ENCODE measurements at regions not wholly inside any gene's neighbourhood (a gene's known extent, or its start where the extent isn't known, plus 50 kb on each side); places are given as distances from the start of the nearest gene placed in this dataset.

GRCh38 chr9:73527521-73527920, 375.9 kb downstream of the ANXA1 start:
- Histone ChIP-seq H3K36me3 (no peaks in the 10 kb centered on the region), H3K27me3 (no peaks in the 10 kb centered on the region), H3K27ac (no peak overlapping the region), H3K9me3 (no peaks in the 10 kb centered on the region), H3K4me3 (no peak overlapping the region), H3K4me1 (no peaks in the 10 kb centered on the region)
- DNase-seq (no peak), ATAC-seq (no peak)
- TF ChIP-seq, protein P1, sequence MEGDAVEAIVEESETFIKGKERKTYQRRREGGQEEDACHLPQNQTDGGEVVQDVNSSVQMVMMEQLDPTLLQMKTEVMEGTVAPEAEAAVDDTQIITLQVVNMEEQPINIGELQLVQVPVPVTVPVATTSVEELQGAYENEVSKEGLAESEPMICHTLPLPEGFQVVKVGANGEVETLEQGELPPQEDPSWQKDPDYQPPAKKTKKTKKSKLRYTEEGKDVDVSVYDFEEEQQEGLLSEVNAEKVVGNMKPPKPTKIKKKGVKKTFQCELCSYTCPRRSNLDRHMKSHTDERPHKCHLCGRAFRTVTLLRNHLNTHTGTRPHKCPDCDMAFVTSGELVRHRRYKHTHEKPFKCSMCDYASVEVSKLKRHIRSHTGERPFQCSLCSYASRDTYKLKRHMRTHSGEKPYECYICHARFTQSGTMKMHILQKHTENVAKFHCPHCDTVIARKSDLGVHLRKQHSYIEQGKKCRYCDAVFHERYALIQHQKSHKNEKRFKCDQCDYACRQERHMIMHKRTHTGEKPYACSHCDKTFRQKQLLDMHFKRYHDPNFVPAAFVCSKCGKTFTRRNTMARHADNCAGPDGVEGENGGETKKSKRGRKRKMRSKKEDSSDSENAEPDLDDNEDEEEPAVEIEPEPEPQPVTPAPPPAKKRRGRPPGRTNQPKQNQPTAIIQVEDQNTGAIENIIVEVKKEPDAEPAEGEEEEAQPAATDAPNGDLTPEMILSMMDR (IDR thresholded peaks at IDR 0.05) = no peak
- intact Hi-C loops (cut with DNase I) = no loop called here

DNA sequence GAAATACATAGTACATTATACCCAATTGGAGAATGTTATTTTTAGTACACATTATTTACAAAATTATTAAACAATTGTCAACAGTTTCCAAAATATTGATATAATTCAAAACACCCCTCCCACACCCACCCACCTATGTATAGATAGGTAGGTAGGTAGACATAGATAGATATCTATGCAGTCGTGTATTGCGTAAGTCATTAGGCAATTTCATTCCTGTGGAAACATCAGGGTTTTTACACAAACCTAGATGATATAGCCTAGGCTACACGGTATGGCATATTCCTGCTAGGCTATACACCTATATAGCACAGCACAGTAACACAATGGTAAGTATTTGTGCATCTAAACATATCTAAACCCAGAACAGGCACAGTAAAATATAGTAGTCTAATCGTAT, 377.3 kb downstream of the ANXA1 start:
- H3K36me3 ChIP-seq = no peaks in the 10 kb centered on the region
- no peaks in the 10 kb centered on the region for H3K27me3 ChIP-seq
- no peaks in the 10 kb centered on the region for H3K4me1 ChIP-seq
- H3K9me3 ChIP-seq = no peaks in the 10 kb centered on the region
- ATAC-seq (no peak), DNase-seq (no peak)
- intact Hi-C loops (cut with DNase I) = no loop called here
- no peak overlapping the region for H3K27ac ChIP-seq
- TF ChIP-seq, protein P1 (IDR thresholded peaks at IDR 0.05) = no peak
- H3K4me3 ChIP-seq = no peak overlapping the region

DNA sequence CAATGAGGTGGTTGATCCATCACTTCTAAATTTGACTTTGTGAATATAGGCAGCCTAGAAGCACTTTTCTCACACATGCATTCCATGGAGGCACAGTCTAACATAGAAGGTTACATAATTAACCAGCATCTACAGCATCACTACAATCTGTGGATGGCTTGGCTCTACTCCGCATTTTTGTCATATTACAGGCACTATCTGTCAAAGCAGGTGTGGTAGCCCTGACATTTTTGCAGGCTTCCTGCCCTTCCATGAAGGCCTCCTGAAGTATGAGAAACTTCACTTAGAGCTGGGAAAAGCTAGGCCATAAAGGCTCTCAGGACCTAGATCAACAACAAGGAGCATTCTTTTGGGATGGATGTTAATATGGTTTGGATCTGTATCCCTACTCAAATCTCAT, 378.0 kb downstream of the ANXA1 start:
- no peaks in the 10 kb centered on the region for H3K4me1 ChIP-seq
- no peak overlapping the region for H3K27ac ChIP-seq
- no peak overlapping the region for H3K4me3 ChIP-seq
- TF ChIP-seq, protein P1 (IDR thresholded peaks at IDR 0.05) = no peak
- no peak for DNase-seq
- no peaks in the 10 kb centered on the region for H3K36me3 ChIP-seq
- H3K9me3 ChIP-seq = no peaks in the 10 kb centered on the region
- ATAC-seq = no peak
- intact Hi-C loops (cut with DNase I) = no loop called here
- H3K27me3 ChIP-seq = no peaks in the 10 kb centered on the region

DNA sequence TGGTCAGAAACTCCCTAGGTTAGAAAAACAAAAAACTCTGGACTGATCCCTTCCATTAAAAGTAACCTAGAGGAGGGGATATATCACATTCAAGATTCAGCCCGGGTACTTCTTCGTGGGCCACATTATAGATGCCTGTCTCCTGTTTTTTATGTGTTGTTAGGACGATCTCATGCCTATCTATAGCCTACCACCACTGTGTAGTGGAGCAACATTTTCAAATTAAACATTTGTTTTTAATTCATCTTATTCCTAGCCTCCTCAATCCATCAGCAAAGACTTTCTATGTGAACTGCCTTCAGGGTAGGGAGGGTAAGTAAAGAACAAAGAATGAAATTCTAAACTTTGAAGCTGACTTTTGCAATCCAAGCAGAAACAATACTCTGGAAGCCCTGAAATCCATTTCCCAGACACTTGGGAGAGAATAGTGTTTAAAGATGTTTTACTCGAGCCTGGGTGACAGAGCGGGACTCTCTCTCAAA, 379.4 kb downstream of the ANXA1 start:
- Histone ChIP-seq H3K4me3 (no peak overlapping the region), H3K4me1 (no peaks in the 10 kb centered on the region), H3K9me3 (no peaks in the 10 kb centered on the region), H3K27ac (no peak overlapping the region), H3K36me3 (no peaks in the 10 kb centered on the region), H3K27me3 (no peaks in the 10 kb centered on the region)
- DNase-seq (no peak), ATAC-seq (no peak)
- TF ChIP-seq, protein P1 (IDR thresholded peaks at IDR 0.05) = no peak
- intact Hi-C loops (cut with DNase I) = no loop called here

GRCh38 chr9:73531658-73532057, 380.0 kb downstream of the ANXA1 start:
- TF ChIP-seq, protein P1 (IDR thresholded peaks at IDR 0.05) = no peak
- Histone ChIP-seq H3K36me3 (no peaks in the 10 kb centered on the region), H3K4me3 (no peak overlapping the region), H3K27ac (no peak overlapping the region), H3K27me3 (no peaks in the 10 kb centered on the region), H3K4me1 (no peaks in the 10 kb centered on the region), H3K9me3 (no peaks in the 10 kb centered on the region)
- DNase-seq = no peak
- no peak for ATAC-seq
- intact Hi-C loops (cut with DNase I) = no loop called here

DNA sequence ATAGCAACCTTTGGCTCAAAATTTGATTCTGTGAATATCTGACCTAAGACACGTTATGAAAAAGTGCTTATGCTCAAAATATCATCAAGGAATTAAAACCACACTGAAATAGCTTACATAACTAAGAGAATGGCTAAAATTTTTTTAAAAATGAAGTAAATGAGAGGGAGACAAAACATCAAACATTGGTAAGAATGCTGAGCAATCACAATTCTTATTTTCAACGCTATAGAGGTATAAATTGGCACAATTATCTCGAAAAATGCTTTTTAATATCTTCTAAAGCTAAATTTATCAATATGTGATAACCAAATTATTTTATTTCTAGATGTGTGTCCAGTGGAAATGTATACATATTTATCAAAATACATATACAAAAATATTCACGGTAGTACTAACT, 381.3 kb downstream of the ANXA1 start:
- no peaks in the 10 kb centered on the region for H3K36me3 ChIP-seq
- no peak overlapping the region for H3K4me3 ChIP-seq

More for the DNA sequence above, 381.3 kb downstream of the ANXA1 start:
- H3K9me3 ChIP-seq = no peaks in the 10 kb centered on the region
- ATAC-seq = no peak
- TF ChIP-seq, protein P1 (IDR thresholded peaks at IDR 0.05) = no peak
- H3K27ac ChIP-seq = no peak overlapping the region
- DNase-seq = no peak
- H3K4me1 ChIP-seq = no peaks in the 10 kb centered on the region
- no peaks in the 10 kb centered on the region for H3K27me3 ChIP-seq
- intact Hi-C loops (cut with DNase I) = no loop called here
